HS-27A (cell line): ENCODE measurements at regions not wholly inside any gene's neighbourhood (a gene's known extent, or its start where the extent isn't known, plus 50 kb on each side); places are given as distances from the start of the nearest gene placed in this dataset.
"Not testable (repeated sequence)": the region's sequence is repeated elsewhere in the genome, so short reads cannot be mapped to it uniquely, and the experiment has no call there.

ENCODE experiments used
- DNase-seq: peaks from one replicate; pipeline ENCODE4 v3.0.0-alpha.2; 2012; ENCODE audit warnings: low read depth, missing footprints

GRCh38 chrX:45668686-45669443 is 468.2 kb upstream of the DIPK2B start:
- DNase-seq, result peak; percentile 87

- DNase-seq, result no peak
Observed at GRCh38 chrX:45667666-45668065, 467.0 kb upstream of the DIPK2B start.

- no peak for DNase-seq
Observed at GRCh38 chrX:45664727-45665290, 464.1 kb upstream of the DIPK2B start.

GRCh38 chrX:45660477-45660876 is 459.8 kb upstream of the DIPK2B start:
- no peak for DNase-seq

- no peak for DNase-seq
Observed at GRCh38 chrX:45633419-45633818, 432.7 kb upstream of the DIPK2B start.

- no peak for DNase-seq
Observed at GRCh38 chrX:45632506-45632905, 431.8 kb upstream of the DIPK2B start.

- no peak for DNase-seq
Observed at GRCh38 chrX:45630078-45630477, 429.4 kb upstream of the DIPK2B start.

- no peak for DNase-seq
Observed at GRCh38 chrX:45628041-45628440, 427.4 kb upstream of the DIPK2B start.

- peak; percentile 51 for DNase-seq
Observed at GRCh38 chrX:45623266-45623665, 422.6 kb upstream of the DIPK2B start.

- no peak for DNase-seq
Observed at GRCh38 chrX:45622538-45622937, 421.9 kb upstream of the DIPK2B start.

- DNase-seq, result no peak
Observed at GRCh38 chrX:45622042-45622423, 421.4 kb upstream of the DIPK2B start.

GRCh38 chrX:45621376-45622041 is 420.8 kb upstream of the DIPK2B start:
- peak; percentile 35 for DNase-seq

GRCh38 chrX:45619290-45619689 is 418.6 kb upstream of the DIPK2B start:
- DNase-seq, result no peak

- not testable (repeated sequence) for DNase-seq
Observed at GRCh38 chrX:45615591-45615990, 414.9 kb upstream of the DIPK2B start.

GRCh38 chrX:45614853-45615252 is 414.2 kb upstream of the DIPK2B start:
- DNase-seq, result no peak

GRCh38 chrX:45602151-45602550 is 401.5 kb upstream of the DIPK2B start:
- DNase-seq, result no peak

- DNase-seq, result no peak
Observed at GRCh38 chrX:45601052-45601451, 400.4 kb upstream of the DIPK2B start.

- no peak for DNase-seq
Observed at GRCh38 chrX:45598861-45599260, 398.2 kb upstream of the DIPK2B start.

- no peak for DNase-seq
Observed at GRCh38 chrX:45596188-45596808, 395.6 kb upstream of the DIPK2B start.

- DNase-seq, result no peak
Observed at GRCh38 chrX:45592101-45592500, 391.4 kb upstream of the DIPK2B start.

GRCh38 chrX:45591650-45592049 is 391.0 kb upstream of the DIPK2B start:
- no peak for DNase-seq

- DNase-seq, result no peak
Observed at GRCh38 chrX:45584717-45585116, 384.0 kb upstream of the DIPK2B start.

- DNase-seq, result no peak
Observed at GRCh38 chrX:45577361-45577760, 376.7 kb upstream of the DIPK2B start.
